Breast epithelium (tissue), 3 donors: ENCODE measurements at regions not wholly inside any gene's neighbourhood (a gene's known extent, or its start where the extent isn't known, plus 50 kb on each side); places are given as distances from the start of the nearest gene placed in this dataset.
"Not testable (repeated sequence)": the region's sequence is repeated elsewhere in the genome, so short reads cannot be mapped to it uniquely, and the experiment has no call there.

ENCODE experiments used
- POLR2A ChIP-seq: fragments of 450-650 bp; IDR thresholded peaks from one replicate; pipeline ENCODE4 v1.6.1; 2016; ENCODE audit warnings: antibody characterized with exemption, mild to moderate bottlenecking, moderate library complexity
- POLR2AphosphoS5 ChIP-seq, 3 donors: sonication (generic); formaldehyde crosslinking; IDR thresholded peaks; one replicate each; pipeline ENCODE4 v1.6.1; 2017; ENCODE audit warnings: antibody characterized with exemption in 3 of 3
- TF ChIP-seq, protein P1 (sequence below), 3 donors: fragments of 450-650 bp; IDR thresholded peaks; one replicate each; pipeline ENCODE4 v1.5.1; 2016 to 2017; ENCODE audit warnings: antibody characterized with exemption in 3 of 3, mild to moderate bottlenecking in 3 of 3, moderate library complexity in 3 of 3

DNA sequence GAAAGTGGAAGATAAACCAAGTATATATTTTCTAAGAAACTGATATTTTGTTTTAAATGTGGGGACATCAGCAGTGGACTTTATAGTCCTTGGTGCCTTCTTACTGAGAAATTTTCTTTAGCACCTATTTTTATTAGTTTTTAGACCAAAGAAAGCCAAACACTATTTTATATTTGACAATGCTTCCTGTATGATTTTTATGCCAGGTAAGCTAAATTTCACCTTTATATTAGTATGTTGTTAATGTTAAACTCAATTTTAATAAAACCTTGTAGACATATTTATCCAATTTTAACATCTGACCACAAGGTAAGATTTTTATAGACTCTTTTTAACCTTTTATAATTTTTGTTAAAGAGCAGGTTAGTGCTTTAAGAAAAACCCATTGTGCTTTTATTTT lies 1182.3 kb upstream of the CDH2 start:
- TF ChIP-seq, protein P1, sequence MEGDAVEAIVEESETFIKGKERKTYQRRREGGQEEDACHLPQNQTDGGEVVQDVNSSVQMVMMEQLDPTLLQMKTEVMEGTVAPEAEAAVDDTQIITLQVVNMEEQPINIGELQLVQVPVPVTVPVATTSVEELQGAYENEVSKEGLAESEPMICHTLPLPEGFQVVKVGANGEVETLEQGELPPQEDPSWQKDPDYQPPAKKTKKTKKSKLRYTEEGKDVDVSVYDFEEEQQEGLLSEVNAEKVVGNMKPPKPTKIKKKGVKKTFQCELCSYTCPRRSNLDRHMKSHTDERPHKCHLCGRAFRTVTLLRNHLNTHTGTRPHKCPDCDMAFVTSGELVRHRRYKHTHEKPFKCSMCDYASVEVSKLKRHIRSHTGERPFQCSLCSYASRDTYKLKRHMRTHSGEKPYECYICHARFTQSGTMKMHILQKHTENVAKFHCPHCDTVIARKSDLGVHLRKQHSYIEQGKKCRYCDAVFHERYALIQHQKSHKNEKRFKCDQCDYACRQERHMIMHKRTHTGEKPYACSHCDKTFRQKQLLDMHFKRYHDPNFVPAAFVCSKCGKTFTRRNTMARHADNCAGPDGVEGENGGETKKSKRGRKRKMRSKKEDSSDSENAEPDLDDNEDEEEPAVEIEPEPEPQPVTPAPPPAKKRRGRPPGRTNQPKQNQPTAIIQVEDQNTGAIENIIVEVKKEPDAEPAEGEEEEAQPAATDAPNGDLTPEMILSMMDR (IDR thresholded peaks at IDR 0.05), result not testable (repeated sequence)
- not testable (repeated sequence) for TF ChIP-seq POLR2A; POLR2AphosphoS5 (IDR thresholded peaks at IDR 0.05)
